HG02763 (cell line): ENCODE measurements at regions not wholly inside any gene's neighbourhood (a gene's known extent, or its start where the extent isn't known, plus 50 kb on each side); places are given as distances from the start of the nearest gene placed in this dataset.

ENCODE experiments used
- ATAC-seq: cut with Tn5 transposase; IDR thresholded peaks from one replicate; pipeline ENCODE4 v1.9.1; 2021; ENCODE audit warnings: mild to moderate bottlenecking, moderate library complexity; ENCODE audit not compliant: unreplicated experiment

GRCh38 chr7:17679458-17679857 lies 260.8 kb downstream of the SNX13 start:
- no peak for ATAC-seq

GRCh38 chr7:17680026-17680425 lies 260.3 kb downstream of the SNX13 start:
- ATAC-seq: no peak

- ATAC-seq: no peak
Measured at GRCh38 chr7:17680943-17681351, 259.3 kb downstream of the SNX13 start.

- no peak for ATAC-seq
Measured at GRCh38 chr7:17681965-17682364, 258.3 kb downstream of the SNX13 start.

- ATAC-seq: no peak
Measured at GRCh38 chr7:17682586-17682985, 257.7 kb downstream of the SNX13 start.

- ATAC-seq: no peak
Measured at GRCh38 chr7:17685141-17685540, 255.2 kb downstream of the SNX13 start.

GRCh38 chr7:17687361-17687760 lies 252.9 kb downstream of the SNX13 start:
- no peak for ATAC-seq

- ATAC-seq: no peak
Measured at GRCh38 chr7:17689361-17689902, 250.9 kb downstream of the SNX13 start.

- ATAC-seq: peak; percentile 80
Measured at GRCh38 chr7:17690030-17690429, 250.3 kb downstream of the SNX13 start.

GRCh38 chr7:17696422-17696821 lies 243.9 kb downstream of the SNX13 start:
- no peak for ATAC-seq

- ATAC-seq: no peak
Measured at GRCh38 chr7:17697128-17697881, 243.0 kb downstream of the SNX13 start.

GRCh38 chr7:17699696-17700095 lies 240.6 kb downstream of the SNX13 start:
- no peak for ATAC-seq

- ATAC-seq: no peak
Measured at GRCh38 chr7:17700138-17700537, 240.2 kb downstream of the SNX13 start.

GRCh38 chr7:17706275-17706674 lies 234.0 kb downstream of the SNX13 start:
- no peak for ATAC-seq

GRCh38 chr7:17706734-17707133 lies 233.6 kb downstream of the SNX13 start:
- ATAC-seq: no peak

GRCh38 chr7:17709127-17709526 lies 231.2 kb downstream of the SNX13 start:
- no peak for ATAC-seq

GRCh38 chr7:17709599-17709998 lies 230.7 kb downstream of the SNX13 start:
- no peak for ATAC-seq

- ATAC-seq: no peak
Measured at GRCh38 chr7:17710312-17710711, 230.0 kb downstream of the SNX13 start.

- no peak for ATAC-seq
Measured at GRCh38 chr7:17713584-17713983, 226.7 kb downstream of the SNX13 start.

- no peak for ATAC-seq
Measured at GRCh38 chr7:17716816-17717215, 223.5 kb downstream of the SNX13 start.

- no peak for ATAC-seq
Measured at GRCh38 chr7:17719998-17720397, 220.3 kb downstream of the SNX13 start.

GRCh38 chr7:17721736-17722285 lies 218.5 kb downstream of the SNX13 start:
- no peak for ATAC-seq
